Inferior parietal cortex (tissue), 1 donor: ENCODE measurements at regions not wholly inside any gene's neighbourhood (a gene's known extent, or its start where the extent isn't known, plus 50 kb on each side); places are given as distances from the start of the nearest gene placed in this dataset.

Experiments
- DNase-seq: peaks from one replicate; pipeline ENCODE4 v3.0.0-alpha.2; 2016; ENCODE audit errors: extremely low spot score

DNA sequence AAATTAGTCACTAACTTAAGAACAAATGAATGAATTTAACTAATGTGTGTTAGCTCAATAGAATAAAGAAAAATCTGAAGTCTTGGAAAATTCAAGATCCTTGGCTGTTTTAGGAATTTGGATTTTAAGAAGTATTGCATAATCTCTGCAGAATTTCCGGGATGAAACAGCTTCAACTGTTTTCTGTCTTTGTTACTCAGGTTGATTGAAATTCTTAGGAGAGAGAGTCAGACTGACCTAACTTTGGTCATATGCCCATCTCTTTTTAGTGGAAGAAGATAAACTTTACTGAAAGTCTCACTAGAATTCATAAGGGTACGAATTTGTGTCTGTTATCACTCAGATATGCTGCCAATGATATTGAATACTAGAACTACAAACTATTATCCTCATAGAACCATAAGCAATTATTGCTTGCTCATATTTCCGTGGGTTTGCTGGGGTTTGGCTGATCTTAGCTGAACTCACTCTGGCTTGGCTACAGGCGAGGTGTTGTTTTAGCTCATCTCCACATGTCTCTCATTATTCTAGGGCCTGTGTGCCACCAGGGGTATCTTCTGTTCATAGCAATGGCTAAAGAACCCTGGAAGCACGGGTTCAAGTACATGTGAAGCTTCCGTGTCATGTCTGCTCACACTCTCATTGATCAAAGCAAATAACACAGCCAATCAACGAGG is 257.4 kb upstream of the NOVA1 start:
- no peak for DNase-seq

DNA sequence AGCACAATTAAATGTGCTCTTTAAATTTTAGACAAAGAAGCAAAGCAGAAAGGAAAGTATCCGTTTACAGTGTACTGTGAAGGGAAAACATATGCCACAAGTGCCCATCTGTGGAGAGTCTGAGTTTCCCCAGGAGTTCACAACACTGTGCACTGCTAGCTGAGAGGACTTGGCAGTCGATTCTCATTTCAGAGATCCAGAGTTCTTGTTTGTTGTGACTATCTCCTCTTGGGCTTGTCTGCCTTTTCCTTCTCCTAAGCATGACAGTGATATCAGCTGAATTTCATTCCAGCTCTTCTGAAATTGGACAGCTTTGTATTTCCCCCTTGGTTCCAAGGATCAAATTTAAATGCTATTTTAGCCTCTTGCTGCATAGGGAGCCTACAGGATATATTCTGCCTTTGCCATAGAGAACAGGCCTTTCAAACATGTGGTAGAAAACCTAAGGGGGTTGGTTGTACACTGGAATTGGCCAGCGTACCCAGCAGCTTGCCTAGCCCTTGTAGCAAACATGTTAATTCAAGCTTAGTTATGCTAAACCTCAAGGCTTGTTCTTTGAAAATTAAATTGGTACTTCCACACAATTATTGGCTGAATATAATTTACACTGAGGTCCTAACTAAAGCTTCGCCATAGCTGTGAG is 259.2 kb upstream of the NOVA1 start:
- no peak for DNase-seq

DNA sequence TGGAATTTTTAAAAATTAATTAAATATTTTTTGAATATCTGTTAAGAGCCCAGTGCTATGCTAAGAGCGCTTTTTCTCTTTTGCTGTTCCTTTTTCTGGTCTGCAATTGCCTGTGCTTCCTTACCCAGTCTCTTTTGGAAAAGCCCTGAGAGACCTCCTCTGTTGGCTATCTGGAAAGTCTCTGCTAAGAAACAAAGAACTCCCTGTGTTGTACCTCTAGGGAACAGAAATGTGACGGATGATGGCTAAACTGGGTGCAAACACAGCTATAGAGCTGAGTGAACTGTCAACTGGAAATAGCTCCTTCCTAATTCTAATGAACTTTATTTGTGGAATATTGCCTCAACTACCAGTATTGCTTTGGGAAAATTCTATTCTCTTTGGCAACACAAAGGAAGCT is 261.6 kb upstream of the NOVA1 start:
- no peak for DNase-seq

DNA sequence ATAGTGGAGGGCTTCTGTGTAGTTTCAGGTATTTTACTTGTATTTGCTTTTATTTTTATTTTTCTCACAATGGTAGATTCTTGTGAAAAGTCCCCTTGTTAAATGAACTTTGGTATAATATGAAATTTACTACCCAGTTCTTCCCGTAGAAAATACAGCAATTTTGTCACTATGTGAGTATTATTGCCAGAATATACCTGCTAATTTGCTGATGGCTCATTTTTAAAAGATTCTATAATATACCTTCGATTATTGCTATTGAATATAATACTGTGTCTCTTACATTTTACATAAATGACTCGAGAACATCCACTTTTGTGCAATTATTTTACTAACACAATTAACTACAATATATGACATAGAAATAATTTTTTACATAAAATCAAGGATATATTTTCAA is 262.3 kb upstream of the NOVA1 start:
- DNase-seq: no peak

DNA sequence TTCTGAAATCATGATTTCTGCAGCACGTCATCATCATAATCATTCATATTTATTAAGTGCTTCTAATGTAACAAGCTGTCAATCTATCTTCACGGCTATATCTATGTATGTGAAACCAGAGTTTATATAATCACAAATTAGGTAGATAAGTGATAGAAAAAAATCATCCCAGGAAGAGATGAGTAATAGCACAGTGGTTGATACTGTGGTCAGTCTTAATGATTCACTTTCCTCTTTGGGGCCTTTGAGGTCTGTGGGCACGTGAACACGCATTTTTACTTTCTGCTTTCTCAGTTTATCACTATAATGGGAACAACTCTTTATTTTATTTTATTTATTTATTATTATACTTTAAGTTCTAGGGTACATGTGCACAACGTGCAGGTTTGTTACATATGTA is 265.9 kb upstream of the NOVA1 start:
- no peak for DNase-seq

DNA sequence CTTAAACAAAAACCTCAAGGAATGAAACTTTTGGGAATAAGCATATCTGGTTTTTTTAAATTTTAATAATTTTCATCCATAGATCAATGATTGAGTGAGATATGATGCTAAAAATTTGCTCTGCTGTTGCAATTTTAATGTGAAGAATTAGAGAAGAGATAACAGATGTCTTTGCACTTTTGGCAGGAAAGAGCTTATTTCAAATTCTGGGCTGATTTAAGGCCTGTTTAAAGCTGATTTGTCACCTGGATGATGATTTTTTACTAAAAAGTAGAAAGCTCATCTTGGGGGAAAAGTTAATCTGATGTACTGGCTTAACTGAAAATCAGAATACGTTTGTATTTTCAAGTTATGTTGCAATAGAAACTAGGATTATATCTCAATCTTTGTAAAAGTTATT is 268.9 kb upstream of the NOVA1 start:
- DNase-seq: no peak

DNA sequence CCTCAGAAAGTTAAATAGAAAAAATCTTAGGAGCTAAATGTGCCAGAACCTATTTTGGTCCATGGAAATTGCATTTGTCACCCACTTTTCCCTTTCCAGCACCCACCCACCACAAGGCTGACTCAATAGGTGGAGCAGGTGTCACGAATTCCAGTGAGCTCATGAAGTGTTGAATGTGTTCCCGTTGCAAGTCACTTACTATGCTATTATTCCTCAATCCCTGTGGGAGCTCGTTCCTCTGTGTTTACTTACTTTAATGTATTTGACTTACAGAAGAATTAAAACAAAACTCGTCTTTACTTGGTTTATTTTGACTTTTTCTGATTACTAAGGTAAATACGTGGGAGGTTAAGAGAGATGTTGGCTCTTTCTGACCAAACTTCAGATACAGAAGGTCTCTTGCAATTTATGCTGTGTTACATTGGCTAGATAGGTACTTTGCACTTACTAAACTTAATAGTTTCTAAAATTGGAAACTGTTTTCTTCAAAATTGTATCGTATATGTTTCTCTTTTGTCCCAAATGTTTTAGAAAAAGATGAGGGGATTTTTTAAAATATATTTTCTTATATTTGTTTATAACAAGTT is 269.4 kb upstream of the NOVA1 start:
- peak; percentile 52 for DNase-seq

DNA sequence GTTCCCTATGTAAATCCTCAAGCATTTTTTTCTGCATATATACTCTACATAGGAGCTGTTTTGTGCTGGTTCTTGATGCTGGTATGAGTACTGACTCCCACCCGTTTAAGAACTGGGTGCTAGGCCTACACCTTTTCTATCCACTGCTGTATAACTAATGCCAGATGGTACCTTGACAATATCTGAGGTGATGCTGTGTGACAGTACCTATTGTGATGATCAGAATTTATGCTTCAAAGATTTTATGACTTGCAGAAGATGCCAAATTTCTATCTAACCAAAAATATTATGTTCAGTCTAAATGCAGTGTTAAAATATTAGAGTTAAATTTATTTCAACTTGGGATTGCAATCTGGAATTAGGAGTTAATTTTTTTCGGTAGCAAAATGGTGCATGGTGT is 272.3 kb upstream of the NOVA1 start:
- no peak for DNase-seq

DNA sequence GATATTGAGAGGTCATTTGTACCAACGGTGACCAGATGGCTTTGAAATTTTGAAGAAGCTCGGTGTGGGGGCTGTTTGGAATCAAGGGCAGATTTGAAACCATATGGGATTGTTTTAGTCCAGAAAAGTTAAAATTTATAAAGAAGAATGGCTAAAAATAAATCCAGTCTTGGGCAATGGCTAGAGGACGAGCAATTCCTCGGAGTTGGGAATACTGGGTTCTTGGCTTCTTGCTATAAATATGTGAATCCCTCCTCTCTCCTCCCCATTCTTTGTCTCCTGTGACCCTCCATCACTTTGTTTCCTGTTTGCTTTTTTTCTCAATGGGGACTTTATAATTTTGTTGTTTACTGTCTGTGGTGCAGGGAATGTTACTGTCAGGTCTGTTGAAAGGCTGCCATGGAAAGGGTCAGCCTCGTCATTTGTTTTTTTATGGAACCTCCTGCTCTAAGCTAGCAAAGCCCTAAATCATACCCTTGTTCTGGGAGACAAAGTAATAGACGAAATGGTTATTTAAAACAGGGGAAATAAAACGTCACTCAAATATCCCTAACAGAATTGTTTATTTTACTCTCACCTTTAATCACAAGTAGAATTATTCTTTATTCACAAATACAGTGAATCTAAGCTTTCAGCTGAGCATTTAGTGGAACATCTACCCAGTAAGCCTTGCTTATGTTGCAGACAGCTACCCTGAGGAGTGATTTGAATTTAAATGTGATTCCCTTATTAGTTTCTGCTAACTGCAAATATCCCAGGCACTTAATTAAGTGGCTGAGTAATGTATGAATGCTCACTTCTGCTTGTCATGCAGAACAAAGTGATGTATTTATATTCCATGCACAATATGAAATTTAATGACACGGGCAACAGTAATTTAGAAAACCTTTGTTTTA is 273.1 kb upstream of the NOVA1 start:
- DNase-seq: no peak

DNA sequence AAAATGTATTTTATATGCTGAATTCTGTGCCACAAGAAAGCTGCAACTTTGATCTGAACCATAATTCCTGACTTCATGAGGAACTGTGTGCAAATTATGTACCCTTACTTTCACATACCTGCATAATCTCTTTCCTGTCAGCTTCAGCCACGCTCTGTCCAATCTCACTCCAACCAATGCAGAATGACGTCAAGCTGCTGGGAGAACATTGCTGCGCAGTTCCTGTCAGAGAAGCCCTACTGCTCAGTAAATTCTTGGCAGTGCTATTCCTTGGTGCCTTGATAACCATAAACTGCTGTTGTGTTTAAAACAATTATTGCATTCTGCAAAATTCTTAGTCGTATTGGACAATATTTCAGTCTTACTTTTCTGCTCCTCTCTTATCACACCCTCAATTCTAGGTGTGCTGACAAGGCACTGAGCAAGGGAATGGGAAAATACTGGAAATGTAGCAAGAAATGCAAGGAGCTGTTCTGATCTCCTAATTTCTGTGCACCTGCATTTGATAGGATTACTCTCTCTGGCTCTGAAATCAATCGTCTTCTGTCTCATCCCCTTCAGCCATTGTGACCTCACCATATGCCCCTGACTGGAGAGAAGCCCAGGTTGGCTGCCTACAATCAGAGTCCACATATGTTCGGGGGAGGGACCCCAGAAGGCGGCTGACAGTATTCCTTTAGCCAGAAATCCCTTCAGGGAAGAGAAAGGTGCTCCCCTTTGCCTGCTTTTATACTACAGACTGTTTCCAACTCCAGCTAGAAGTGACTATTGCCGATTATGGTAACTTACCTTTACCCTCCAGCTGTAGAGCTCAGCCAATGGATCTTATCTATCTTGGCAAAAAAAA is 274.9 kb upstream of the NOVA1 start:
- DNase-seq: peak; percentile 40

DNA sequence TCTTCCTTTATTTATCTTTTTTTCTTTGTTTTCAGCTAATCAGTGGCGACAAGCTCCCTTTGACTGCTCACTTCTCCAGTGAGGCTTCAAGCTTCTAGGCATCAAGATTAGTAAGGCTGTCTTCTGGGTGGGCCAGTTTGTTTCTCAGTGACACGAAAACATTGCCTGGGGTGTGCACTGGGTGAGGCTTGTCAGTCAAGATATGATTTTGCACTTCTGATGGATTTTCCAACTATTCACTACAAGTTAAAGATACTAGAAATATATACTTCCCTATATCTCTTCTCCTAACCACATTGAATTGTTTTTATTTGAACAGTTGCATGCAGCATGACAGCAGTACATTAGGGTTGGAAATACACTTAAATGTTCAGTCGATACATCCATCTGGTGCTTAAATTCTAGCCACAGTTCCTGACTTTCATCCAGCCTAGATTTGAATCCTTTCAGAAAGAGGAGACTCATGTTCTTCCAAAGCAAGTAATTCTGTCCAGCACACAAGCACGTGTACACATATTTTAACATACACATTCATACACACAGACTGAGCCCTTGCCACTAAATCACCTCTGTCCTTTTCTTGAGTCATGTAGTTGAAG is 275.6 kb upstream of the NOVA1 start:
- DNase-seq: no peak

DNA sequence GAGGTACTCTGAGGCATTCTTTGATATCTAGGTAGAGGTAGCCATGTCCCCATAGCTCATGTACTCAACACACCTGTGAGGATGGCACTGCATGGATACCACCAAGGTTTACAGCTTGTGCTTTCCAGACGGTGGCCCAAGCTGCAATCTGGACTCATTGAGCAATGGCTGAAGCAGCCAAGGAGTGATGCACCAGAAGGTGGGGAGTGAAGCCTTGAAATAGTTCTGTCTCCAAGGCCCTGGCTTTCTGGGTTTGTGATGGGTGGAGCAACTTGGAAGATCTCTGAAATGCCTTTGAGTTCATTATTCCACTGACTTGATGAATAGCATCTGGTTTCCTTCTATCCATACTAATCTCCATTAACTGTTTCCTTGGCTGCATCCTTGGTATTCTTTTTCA is 290.0 kb upstream of the NOVA1 start:
- no peak for DNase-seq

DNA sequence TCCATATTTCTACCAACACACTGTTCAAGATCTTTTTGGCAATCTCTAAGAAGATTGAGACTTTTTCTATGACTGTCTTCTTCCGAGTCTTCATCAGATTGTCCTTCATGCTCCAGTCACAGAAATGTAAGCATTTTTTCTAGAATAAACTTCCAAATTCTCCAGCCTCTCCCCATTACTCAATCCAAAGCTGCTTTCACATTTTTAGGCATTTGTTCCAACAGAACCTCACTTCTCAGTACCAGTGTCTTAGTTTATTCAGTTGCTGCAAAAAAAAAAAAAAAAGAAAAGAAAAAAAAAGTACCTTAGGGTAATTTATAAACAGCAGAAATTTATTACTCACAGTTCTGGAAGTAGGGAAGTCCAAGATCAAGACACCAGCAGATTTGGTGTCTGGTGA is 290.8 kb upstream of the NOVA1 start:
- no peak for DNase-seq

DNA sequence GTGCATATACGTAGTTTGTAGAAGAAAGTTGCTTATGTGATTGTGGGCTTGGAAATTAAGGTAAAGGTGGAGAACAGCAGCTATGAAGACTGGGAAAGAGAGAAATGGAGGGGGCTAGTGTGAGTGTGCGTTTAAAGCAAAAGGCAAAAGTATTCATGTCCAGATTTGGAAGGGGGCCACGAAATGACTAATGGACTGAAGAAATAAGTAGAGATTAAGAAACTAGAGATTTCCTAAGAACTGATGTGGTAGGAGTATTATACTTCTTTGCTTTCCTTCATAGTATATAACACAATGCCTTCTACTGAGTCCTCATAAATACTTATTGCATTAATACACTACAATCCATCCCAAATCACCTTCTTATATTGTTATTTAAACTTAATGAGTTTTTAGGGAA is 298.6 kb upstream of the NOVA1 start:
- no peak for DNase-seq

DNA sequence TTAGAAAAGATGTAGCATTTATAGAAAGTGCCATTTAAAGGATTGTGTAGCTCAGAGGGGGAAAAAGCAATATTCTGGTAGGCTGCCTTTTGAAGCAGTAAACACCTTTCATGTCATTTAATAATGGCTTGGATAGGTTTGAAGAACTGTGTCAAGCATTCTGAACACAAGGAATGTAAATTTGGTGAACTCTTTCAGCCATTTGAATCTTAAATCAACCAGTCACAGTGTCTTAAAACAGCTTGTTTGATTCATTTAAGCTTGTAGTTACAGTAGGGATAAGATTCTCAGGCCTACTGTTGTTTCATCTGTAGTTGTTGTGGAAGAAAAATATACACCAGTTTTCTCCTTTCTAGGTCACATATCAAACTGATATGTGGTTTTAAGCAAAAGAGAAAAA is 299.4 kb upstream of the NOVA1 start:
- no peak for DNase-seq

DNA sequence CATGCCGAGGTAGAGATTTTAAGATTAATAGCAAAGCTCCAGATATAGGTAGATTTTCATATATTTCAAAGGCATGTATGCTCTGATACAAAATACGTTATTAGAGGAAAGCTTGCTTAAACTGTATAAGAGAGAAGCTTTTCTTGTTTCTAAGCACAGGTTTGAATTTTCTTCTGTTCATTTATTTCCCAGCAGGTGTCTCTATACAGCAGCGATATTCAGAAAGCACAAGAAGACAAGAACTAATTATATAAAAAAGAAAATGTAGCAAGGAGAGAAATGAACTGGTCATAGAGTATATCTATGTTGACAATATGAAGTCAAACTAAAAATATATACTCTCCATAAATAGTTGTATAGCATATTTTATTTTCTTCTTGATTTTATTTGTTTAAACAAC is 307.4 kb upstream of the NOVA1 start:
- DNase-seq: no peak

DNA sequence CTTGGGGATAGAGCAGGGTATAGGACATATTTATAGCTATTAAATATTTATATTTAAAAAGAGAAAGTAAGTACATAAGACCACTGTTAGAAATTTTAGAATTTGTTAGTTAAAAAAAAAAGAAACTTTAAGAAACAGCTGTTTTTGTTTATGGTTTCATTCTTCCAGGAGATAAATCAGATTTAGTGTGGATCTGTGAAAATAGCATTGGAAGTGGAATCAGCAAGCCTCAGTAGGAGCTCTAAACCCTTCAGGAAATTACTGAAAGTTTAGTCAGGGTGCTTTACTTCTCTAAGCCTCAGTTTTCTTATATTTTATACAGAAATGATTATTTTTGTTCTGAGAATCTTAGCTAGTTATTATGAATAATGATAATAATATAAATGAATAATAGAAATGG is 316.0 kb upstream of the NOVA1 start:
- DNase-seq: no peak

DNA sequence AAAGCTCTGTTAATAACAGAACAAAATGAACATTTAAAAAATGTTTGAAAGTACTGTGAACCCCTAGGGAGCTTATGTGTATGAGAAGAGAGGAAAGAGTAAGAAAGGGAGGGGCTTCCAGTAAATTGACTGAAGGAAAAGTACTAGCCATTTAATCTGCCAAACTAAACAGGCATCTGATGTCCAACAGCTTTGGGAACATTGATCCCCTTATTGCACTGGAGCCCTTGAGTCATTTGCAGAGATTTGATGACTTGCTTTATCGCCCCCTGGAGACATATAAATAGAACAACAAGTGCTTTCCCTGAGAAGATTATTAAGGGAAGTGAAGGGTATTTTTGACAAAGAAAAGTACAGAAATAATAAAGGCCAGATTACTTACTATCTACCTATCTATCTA is 319.3 kb upstream of the NOVA1 start:
- DNase-seq: no peak

DNA sequence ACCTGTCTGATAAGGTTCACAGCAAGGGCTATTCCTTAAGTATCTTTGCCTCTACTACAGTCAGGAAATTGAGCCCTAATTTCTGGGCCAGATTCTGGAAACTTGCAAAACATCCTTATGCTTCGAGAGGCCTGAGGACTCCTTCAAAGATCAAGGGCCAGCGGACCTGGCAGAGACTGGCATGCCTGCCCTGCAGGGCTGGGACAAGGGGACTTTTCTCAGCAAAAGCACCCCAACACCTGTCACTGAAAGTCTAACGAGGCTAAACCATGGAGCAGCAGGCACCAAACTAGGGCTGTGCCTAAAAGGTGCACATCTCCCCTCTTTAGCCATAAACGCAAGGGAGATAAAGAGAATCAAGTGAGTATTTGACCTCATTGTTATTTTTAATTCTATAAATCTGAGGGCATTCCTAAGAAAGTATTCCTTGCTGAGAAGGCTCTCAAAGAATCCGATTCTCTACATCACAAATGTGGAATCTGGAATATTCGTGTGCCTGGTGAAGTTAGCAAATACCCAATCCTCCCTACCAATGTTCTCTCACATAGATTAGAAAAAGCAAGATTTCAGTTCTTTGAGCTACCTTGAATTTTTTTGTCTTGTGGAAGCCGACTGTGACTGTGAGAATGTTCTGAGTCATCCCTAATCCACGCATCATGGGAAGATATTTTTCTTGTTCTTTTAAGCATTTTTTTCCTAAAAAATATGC is 328.2 kb upstream of the NOVA1 start:
- DNase-seq: peak; percentile 36

DNA sequence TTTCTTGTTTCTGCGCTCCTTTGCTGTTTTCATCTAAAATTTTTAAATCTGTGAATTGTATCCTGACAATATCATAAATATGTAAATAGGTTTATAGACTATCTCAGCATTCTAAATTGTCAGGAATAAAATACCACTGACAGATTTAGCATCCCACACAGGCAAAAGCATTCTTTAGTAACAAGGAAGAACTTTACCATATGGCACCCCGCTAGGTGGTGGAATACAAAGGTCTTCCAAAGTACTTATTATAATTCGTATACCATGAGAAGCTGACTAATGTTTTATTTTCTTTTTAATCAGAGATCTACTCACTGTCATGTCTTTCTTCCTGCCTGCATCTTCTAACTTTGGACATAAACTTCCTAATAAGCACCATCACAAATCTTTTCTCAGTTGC is 328.8 kb upstream of the NOVA1 start:
- DNase-seq: peak; percentile 29

DNA sequence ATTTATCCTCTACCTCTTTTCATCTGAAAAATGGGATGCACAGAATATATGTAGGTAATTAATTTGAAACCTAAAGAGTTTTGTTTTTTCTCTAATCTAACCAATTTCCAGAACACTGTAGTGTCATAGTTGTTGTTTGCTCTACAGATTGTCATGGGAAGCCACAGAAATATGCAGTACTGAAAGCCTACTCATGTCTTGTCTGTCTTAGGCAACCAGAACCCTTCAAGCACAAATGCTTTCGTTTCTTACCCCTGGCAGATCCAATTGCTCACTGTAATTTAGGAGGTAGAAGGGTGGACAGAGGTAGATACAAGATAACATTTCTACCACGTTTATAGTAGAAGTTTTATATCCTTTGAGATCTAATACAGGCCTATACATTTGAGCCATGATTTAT is 330.2 kb upstream of the NOVA1 start:
- DNase-seq: no peak
